ENCODE measurements at regions not wholly inside any gene's neighbourhood (a gene's known extent, or its start where the extent isn't known, plus 50 kb on each side); places are given as distances from the start of the nearest gene placed in this dataset.
A peak's percentile ranks its signal among the peaks of the same experiment; 100 is the strongest.
"Not testable (repeated sequence)": the region's sequence is repeated elsewhere in the genome, so short reads cannot be mapped to it uniquely, and the experiment has no call there.

DNA sequence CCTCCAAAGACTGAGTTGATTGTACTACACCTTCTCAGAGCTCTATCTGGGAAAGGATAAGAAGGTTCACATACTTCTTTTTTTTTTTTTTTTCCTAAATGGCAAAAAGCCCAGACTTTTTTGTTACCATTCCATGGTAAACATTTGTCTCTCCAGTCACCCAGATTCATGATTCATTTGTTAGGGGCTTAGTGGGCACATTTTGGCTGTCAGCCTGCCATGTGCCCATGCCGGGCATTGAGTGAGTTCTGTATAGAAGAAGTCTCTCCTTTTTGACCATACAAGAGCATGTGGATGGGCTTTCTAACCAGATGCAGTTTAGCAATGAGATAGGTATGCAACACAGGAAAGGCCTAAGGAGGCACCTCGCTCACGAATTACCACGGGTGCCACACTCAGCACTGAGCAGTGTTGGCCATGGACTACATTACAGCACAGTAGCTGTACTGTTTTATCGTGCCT, 447.5 kb upstream of the HSF2 start:
- DNase-seq, result no peak

DNA sequence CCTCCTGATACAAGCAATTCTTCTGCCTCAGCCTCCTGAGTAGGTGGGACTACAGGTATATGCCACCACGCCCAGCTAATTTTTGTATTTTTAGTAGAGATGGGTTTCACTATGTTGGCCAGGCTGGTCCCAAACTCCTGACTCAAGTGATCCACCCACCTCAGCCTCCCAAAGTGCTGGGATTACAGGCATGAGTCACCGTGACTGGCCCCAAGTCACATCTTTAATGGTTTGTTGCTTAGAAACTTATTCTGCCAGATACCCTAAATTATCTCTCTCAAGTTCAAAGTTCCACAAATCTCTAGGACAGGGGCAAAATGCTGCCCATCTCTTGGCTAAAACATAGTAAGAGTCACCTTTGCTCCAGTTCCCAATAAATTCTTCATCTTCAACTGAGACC, 444.1 kb upstream of the HSF2 start:
- DNase-seq, result not testable (repeated sequence)

DNA sequence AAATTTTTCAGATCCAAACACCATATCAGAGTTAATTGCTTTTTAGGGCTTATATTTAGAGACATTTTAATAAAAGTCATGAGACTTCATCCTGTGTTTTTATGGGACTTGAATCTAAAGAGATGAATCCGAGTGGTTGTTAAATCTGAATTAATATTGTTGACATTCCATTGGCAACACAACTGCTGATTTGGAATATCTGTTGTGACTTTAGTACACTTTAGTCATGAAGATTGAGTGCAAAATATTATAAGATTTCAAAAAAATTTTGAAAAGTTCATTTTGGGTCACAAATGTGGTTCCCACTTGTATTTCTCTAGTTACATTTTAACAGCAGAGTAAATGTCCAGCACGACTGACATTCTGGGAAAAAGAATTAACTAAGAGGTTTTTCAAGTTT, 442.7 kb upstream of the HSF2 start:
- no peak for DNase-seq

DNA sequence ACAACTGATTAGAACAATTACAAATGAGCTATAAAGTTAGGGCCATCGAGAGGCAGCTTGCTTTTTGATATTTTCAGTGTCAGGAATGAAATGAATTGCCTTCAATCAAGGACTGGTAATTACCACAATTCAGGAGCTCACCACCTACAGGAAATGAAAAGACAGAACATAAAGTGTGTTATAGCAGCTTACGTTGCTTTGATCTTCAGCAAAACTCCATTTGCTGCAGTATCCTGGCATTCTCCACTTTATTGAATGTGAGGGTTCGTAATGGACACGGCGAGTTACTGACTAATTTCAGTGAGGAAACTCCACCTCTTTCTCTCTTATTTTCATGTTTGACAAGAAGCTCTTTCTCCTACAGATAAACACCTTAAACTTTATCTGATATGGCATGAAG, 440.0 kb upstream of the HSF2 start:
- DNase-seq, result no peak

DNA sequence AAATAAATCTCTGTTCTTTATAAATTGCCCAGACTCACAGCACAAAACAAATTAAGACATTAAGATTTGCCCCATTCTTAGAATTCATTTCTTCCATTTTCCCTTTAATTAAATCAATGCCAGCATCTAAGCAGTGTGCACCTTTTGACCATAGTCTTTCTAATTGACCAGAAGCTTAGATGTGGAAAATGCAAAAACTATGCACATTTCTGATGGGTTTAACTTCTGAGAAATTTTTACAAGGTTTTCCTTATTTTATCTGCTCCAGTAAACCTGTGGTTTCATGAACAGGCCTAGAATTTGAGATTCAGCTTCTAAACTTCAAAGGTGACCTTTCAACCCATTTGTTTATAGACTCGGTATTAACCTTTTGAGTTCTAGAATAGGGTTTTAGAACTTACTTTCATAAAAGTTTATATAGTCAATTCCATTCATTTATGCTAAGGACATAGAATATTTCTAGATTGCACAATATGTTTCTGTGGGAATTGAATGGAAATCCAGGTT, 437.8 kb upstream of the HSF2 start:
- DNase-seq, result no peak

DNA sequence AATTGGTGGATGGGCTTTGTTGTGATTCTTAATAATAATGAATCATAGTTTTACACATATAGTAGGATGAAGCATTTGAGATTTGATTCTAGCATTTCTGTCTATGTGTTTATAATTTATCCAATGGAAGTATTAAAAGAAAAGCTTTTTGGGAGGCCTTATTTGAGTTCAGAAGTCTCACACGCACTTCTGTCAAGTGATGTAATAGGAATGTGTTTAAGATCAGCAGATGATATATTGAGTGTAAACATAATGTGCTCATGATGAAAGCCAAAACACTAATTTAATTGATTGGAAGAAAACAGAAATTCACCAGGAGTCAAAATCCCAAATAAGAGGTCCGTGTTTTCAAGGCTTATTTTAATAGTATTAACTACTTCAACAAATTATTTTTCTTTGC, 435.6 kb upstream of the HSF2 start:
- no peak for DNase-seq

DNA sequence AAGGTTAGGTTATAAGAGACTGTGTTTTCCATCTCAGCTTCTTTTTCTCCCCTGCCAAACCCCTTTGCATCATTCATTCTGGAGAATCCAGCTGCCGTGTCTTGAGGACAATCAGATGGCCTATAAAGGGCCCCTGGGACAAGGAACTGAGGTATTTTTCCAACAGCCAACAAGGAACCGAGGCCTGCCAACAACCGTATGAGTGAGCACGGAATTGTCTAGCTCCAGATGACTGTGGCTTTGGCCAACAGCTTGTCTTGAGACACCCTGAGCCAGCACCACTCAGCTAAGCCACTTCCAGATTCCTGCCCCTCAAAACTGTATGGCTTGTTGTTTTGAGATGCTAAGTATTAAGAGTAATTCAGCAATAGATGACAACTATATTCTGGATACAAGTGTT, 433.7 kb upstream of the HSF2 start:
- DNase-seq, result no peak

DNA sequence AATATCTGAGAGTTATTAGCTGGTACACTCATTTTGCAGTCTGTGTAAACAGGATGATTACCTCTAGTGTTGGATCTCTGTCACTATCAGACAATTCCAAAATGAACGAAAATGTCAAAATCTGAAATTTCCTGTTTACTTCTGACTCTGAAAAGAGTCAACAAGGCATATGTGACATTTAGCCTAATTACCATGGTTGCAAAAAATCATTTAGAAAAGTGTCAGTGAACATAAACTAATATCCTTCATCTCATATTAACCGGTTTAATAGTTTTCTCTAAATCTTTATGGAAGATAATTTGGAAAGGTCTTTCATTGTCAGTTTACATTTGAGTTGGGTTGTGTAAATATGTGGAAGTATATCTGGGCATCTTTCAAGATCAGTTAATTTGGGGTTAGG, 431.8 kb upstream of the HSF2 start:
- no peak for DNase-seq

DNA sequence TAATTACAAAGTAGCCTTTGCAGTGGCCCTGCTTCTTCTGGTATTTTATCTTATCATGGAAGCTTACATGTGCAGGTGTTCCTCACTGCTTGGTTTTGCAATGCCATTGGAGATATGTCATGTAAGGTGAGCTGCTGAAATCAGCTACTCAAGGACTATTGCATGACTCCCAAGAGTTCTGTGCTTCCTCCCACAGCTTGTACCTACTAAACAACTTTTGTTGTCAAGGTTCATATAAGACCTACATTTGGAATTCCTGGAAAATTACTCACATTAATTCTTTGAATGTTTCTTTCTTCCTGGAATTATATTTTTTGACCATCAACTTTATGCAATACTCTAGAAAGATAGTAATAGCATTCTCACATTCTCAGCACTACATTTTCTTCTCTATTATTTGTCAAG, 427.5 kb upstream of the HSF2 start:
- DNase-seq, result no peak

DNA sequence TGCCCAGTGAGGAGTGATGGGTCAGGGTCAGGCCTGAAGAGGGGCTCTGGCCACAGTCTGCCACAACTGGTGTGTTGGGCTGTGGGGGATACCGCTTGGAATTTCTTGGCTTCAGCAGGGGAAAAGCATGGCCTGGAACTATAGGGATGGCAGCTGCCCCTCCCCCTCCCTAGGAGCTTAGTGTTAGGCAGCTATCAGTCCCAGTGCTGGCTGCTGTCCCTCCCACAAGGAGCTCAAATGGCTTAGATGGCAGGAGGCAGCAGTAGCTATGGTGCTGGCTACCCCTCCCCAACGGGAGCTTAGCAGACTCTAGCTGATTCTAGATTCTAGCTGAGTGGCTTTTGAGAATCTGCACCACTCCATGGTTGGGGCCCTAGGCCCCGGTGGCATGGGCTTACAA, 414.5 kb upstream of the HSF2 start:
- DNase-seq, result no peak

DNA sequence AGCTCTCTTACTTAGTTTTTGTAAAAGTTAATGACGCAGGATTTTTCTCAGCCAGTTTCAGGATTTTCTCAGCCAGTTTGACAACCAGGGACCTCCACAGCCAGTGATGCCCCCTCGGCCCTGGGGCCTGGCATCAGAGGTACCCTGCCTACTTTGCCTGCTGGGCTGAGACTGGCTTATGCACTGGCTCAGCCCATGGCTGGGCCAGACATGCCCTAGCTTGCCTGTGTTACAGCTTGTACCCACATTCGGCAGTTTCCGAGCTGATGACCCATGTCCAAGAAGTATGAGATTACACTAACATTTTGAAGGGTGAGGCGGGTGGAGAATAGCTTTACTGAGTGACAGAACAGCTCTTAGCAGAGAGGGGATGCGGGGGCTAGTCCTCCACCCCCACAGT, 406.1 kb upstream of the HSF2 start:
- no peak for DNase-seq

DNA sequence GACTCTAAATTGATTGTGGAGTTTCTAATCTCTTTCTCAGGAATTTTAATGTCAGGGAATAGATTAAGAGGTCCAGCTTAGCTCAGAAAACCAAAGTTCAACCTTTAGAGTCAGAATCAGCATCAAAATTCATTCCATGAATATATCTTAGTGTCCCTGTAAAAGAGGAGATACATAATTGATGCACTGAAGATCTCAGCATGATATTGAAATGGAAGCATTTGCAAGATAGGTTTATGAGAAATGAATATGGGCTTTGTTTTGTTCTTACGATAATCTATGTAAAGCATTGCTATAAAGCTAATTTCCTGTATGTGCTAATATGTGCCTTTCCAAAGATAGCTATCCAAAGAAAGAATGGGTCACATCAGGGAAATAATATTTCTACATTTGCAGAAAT, 404.5 kb upstream of the HSF2 start:
- no peak for DNase-seq

DNA sequence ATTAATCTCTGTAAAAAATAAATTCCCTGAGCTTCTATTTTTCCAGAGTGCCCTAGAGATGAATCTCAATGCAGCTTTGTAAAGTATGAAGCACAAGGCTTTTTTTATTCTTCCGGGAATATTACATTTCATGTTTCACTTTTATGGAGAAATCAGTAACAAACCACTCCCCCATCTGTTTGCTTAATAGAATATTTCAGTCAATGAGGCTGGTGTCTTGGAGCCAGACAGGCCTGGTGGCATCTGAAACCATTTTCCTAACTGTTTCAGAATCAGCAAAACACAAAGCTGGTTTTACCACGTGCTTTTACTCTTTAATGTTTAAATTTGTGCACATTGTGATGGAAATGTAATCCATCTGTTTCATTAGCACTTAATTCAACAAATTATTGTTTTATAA, 400.8 kb upstream of the HSF2 start:
- DNase-seq, result no peak

DNA sequence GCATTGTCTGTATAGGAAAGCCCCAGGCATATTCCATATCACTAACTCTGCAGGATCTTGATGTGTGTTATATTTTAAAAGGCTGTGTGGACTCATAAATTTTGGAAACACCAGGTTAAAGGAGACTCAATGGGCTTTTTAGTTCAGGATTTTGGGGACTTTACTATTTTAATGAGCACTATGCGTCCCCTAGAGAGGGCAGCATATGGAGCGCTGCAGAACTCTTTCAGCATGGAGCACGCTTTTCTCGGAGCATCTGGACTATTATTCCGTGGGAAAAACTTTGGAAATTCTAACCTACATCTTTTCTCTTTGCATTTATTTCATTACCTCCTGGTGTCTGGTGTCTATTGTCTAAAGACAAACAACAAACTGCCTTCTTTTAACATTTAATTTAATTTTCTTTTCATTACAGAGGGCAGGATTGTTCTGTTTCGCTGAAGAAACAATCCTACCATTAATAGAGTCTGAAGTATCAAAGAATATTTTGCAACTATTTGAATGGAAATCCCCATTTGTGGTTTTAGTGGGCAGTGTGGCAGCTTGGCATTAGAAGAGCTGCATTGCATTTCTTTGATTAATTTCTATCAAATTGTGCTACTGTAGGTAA, 399.9 kb upstream of the HSF2 start:
- no peak for DNase-seq

DNA sequence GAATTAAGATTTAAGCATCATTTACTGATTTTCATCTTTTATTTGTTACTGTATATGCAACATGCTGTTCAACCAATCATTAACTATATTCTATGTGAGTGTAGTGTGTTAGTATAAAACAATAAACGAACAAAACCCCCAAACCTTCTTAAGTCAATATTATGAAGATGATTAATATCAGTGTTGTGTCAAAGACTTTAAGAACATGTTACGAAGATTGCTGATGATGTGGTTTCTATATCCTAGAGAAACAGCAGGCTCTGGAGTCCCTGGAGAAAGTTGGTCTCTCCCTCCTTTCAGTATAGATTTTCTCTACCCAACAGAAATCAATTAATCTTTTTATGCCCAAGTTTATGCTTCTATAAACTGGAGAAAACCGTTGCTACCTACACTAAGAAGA, 393.8 kb upstream of the HSF2 start:
- DNase-seq, result no peak

DNA sequence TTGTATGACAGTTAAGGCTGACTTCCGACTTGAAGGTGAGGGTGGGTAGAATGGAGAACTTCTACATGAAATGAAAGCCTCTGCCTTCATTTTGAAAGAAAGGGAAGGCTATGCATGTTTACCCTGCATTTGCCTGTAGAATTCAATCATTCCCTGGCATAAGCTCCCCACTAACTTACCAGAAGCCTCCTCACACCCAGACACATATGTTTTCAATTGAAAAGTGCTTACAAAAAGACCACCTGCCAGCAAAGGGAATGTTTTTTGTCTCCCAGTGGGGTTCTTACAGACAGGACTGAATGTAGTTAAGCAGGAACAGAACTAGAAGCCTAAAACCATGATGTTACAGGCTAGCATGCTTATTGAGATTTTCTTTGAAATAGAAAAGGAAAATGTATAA, 392.1 kb upstream of the HSF2 start:
- DNase-seq, result peak; percentile 36

DNA sequence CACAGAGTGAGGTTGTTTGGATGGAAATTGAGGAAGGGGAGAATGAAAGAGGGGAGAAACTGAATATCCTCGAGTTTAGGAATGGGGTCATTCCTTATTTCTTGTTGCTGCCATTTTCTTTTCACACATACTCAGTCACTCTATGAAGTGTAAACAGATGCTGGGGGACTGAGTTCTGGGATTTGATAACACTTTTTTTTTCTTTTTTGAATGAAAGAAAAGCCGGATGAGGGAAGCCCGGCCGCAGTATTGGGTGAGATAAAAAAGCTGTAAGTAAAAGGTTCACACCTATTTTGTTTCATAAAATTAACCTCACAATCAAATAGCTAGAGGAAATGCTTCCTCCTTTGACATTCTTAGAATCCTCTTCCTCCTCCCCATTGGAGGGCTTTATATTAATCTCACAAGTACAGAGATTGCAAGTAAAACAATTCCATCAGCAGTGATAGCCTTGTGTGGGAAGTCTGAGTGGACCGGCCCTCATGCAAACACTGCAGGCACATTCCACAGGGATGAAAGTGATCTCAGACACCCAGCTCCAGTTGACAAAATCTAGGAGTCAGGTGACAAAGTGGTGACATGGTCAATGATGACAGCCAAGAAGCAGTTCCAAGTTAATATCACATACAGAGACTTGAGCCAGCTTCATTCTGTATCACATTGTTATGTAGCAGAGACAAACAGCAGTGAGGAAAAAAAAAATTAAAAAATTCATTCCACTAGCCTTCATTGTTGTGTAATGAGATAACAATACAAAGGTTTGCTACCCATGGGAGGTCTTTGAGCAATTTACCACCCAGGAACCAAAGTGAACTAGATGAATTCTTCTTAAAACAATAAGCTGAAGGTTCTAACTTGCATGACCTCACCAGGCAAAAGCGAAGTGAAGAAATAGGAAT, 391.1 kb upstream of the HSF2 start:
- DNase-seq, result no peak

DNA sequence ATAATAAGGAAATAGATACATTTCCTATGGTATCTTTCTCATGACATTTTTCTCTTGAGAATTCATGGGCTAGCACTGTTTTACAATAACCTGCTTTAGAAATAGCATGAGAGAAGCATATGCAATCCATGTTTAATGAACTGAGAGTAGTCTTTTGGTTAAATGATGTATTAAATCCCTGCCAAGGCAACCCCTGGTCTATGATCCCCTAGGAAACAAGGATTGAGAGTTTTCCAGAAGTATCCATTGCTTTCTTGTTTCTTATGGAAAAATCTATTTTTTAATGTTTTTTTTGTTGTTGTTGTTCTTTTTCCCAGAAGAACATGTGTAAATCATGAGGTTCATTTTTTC, 390.5 kb upstream of the HSF2 start:
- DNase-seq, result no peak

DNA sequence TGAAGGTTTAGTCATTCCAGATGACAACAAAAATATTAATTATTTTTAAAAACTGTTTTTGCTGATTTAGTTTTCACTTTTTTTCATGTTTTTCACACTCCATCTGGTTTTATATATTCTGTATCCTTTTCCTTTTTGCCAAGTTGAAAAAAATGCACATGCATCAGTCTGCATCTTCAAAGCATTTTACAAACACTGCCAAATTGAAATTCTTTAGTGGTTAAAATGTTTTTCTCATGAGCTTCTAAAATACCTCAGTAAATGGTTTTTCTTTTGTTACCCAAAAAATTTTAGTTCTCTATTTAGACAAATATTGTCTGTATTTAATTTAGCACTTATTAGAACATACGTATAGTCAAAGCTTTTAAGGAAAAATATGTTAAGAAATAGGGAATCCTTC, 386.9 kb upstream of the HSF2 start:
- no peak for DNase-seq

DNA sequence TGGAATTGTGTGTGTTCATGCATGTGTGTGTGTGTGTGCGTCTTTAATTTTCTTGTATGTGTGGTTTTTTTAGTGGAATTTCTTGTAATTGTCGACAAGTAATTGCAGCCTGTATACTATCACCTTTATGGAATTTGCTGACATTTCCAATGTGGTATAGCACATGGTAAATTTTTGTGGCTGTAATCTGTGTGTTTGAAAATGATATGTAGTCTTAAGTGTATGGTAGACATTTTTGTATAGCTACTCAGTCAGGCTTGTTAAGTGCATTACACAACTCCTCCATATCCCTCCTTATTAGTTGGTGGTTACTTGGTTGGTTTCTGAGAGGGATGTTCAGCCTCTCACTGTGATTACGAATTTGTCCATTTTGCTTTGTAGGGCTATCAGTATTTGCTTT, 384.5 kb upstream of the HSF2 start:
- DNase-seq, result no peak

DNA sequence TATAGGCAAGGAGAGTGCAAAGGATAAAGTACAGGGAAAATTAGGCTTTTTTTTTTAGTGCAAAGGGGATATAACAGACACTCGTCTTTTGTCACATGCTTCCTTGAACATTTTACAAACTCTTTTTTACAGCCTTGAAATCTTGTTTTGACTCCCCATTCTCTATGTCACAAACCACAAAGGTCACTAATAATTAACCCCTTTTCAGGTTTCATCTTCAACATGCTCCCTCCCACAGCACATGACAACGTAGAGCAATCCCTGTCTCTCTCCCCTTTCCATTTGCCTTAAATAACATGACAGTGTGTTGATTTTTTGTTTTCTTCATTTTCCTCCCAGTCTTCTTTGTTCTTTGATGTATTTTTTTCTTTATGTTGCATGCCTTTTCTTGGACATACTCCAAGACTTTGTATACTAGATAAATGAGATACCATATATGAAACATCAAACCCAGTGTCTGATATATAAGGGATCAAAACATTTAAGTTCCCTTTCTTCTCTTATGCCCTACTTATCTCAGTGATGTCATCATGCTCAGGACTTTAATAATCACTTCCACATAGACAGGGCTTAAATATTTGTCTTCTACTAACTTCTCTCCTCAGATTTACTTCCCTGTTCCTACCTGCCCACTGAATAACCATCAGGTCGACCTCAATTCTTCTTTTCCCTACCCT, 378.7 kb upstream of the HSF2 start:
- no peak for DNase-seq

DNA sequence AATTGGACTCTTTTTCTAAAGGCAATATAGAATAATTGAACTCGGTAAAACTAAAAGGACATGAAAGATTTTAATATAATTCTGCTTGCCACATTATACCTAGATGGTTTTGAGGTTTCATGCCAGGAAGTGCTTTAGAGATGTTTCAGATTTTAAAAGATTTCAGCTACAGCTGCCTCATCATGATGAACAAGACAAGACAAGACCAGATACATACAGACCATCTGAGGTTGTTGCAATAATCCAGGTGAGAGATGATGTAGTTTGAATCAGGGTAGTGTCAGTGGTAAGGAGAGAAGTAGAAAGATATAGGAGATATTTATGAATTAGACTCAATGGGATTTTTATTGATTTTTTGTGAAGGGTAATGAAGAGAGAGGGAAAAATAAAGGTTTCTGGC, 374.3 kb upstream of the HSF2 start:
- no peak for DNase-seq

DNA sequence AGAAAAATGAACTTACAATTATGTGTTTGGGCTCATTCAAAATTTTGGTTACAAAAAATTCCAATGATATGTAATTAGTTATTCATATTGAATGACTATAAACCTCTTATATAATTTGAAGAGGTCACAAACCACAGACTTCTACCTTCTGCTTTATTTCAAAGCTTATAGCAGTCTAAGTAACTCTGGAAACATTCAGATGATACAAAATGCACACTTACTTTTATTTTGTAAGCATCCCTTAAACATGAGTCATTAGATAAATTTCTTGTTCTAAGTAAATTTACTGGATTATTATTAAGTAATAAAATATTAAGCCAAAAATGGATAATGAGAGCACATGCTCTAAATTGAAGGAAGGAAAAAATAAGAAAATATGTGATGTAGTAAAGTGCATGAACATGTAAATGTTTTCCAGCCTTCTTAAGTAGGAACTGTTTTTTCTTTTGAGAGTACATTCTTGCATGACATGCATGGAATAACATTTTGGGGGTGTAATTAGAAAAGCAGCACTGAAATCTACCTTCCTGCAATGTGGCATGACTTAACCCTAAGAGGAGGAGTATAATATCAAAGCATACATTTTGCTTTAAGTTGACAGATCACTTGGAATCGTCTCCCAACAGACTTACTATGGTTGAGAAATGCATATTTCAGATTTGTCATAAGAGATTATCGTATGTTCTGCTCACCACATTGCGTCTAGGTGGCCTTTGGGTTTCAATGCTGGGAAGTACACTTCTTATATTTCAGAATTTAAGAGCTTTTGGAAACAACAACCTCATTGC, 372.7 kb upstream of the HSF2 start:
- no peak for DNase-seq

Measured in left hindlimb (tissue), 1 donor.